ENCODE measurements at regions not wholly inside any gene's neighbourhood (a gene's known extent, or its start where the extent isn't known, plus 50 kb on each side); places are given as distances from the start of the nearest gene placed in this dataset.
A peak's percentile ranks its signal among the peaks of the same experiment; 100 is the strongest.

DNA sequence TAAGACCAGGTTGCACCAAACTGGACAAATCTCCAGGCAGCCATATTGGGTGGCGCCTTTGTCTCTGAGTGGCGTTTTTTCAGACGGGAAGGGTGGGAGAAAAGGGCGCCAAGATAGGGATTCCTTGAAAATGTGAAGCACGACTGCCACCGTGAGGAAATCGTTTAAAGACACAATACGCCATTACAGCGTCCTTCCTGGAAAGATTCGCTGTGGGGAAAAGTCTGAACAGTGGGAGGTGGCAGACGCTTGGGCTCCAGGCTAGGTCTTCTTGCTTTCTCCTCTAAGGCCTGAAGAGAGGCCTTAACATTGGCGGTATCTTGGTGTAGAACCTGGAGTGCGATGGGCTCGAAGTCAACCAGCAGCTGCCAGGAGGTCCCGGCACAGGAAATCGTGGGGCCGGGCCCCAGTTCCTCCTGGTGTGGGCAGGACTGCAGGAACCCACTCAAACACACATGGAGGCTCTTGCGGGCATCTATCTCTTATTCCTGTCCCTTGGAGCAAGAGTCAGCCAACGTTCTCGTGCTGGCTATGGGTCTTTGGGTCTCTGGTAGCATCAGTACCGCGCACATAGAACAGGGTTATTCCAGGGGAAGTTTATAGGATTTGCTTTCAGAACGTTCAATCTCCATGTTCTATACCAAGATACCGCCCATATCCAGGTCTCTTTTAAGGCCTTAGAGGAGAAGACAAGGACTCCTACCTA is 208.8 kb downstream of the OR13H1 start:
- intact Hi-C loops (cut with DNase I, micrococcal nuclease) = no loop called here
- no peaks in the 10 kb centered on the region for H3K4me1 ChIP-seq (ENCODE audit: insufficient read depth, low read length)
- H3K9me3 ChIP-seq (ENCODE audit: control insufficient read depth in 1 of 2, insufficient read depth in 1 of 2, low read length in 2 of 2) = no peaks in the 10 kb centered on the region
- H3K27me3 Mint-ChIP-seq = no peaks in the 10 kb centered on the region
- ChIA-PET POLR2A (no interaction called here), CTCF (interaction anchor here (0.9 to 1.6 kb wide), 6 partner anchors 11 to 60 kb away, joined by 3 to 14 read pairs (median 4); no protein-coding TSS in a partner anchor)
- no peak for ATAC-seq (ENCODE audit: poor library complexity)
- H3K36me3 Mint-ChIP-seq (ENCODE audit: low read depth) = no peaks in the 10 kb centered on the region
- H3K36me3 ChIP-seq (ENCODE audit: insufficient read depth, low read length) = no peaks in the 10 kb centered on the region
- H3K27ac ChIP-seq (ENCODE audit: low read depth in 1 of 2, low read length in 2 of 2) = no peak overlapping the region
- H3K9me3 Mint-ChIP-seq = no peaks in the 10 kb centered on the region
- H3K4me3 Mint-ChIP-seq = no peak overlapping the region
- DNase-seq = peak in 4 of 14 experiments; percentile 64 to 87 (median 69)
- no peak overlapping the region for H3K4me3 ChIP-seq (ENCODE audit: low read length)
- no peak for TF ChIP-seq CTCF (IDR thresholded peaks at IDR 0.05)
- H3K4me1 Mint-ChIP-seq (ENCODE audit: low read depth) = no peaks in the 10 kb centered on the region
- no peaks in the 10 kb centered on the region for H3K27me3 ChIP-seq (ENCODE audit: control insufficient read depth in 1 of 2, insufficient read depth in 2 of 2, low read length in 2 of 2)
- no peak overlapping the region for H3K27ac Mint-ChIP-seq

GRCh38 chrX:131762802-131763234 is 218.9 kb downstream of the OR13H1 start:
- H3K4me3 Mint-ChIP-seq = no peak overlapping the region
- H3K9me3 Mint-ChIP-seq = no peaks in the 10 kb centered on the region

DNA sequence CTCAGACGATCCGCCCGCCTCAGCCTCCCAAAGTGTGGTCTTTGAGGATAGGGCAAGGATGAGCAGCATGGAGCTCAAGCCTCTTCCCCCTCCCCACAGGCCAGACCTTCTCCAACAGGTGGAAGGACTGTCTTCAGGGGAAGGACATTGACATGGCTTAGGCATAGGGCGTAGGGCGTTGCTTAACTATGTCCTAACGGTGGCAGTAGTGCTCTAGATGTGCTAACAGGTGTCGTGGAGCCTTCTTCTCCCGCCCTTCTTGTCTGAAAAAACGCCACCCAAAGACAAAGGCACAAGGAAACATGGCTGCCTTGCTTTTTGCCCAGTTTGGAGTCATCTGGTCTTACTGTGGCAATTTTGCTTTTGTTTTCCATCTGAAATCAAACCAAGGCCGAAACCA is 219.8 kb downstream of the OR13H1 start:
- H3K27ac Mint-ChIP-seq = no peak overlapping the region
- ATAC-seq (ENCODE audit: poor library complexity) (no peak), DNase-seq (peak in 4 of 14 experiments; percentile 68 to 85 (median 74))
- Histone ChIP-seq H3K27ac (ENCODE audit: low read depth in 1 of 2, low read length in 2 of 2) (no peak overlapping the region), H3K4me1 (ENCODE audit: insufficient read depth, low read length) (no peaks in the 10 kb centered on the region), H3K9me3 (ENCODE audit: control insufficient read depth in 1 of 2, insufficient read depth in 1 of 2, low read length in 2 of 2) (no peaks in the 10 kb centered on the region), H3K4me3 (ENCODE audit: low read length) (no peak overlapping the region), H3K27me3 (ENCODE audit: control insufficient read depth in 1 of 2, insufficient read depth in 2 of 2, low read length in 2 of 2) (no peaks in the 10 kb centered on the region), H3K36me3 (ENCODE audit: insufficient read depth, low read length) (no peaks in the 10 kb centered on the region)
- peaks cover 5% of the 10 kb centered on the region for H3K36me3 Mint-ChIP-seq (ENCODE audit: low read depth)
- no peaks in the 10 kb centered on the region for H3K4me1 Mint-ChIP-seq (ENCODE audit: low read depth)
- POLR2A ChIA-PET = no interaction called here
- CTCF ChIA-PET = interaction anchor here (0.9 to 2.0 kb wide), 5 partner anchors 11 to 29 kb away, joined by 3 to 14 read pairs (median 6); no protein-coding TSS in a partner anchor
- TF ChIP-seq CTCF (IDR thresholded peaks at IDR 0.05) = no peak
- no peaks in the 10 kb centered on the region for H3K9me3 Mint-ChIP-seq
- intact Hi-C loops (cut with DNase I, micrococcal nuclease) = no loop called here
- no peak overlapping the region for H3K4me3 Mint-ChIP-seq
- no peaks in the 10 kb centered on the region for H3K27me3 Mint-ChIP-seq

More at GRCh38 chrX:131762802-131763234, 218.9 kb downstream of the OR13H1 start:
- Mint-ChIP-seq H3K27ac (no peak overlapping the region), H3K27me3 (no peaks in the 10 kb centered on the region), H3K36me3 (ENCODE audit: low read depth) (peaks cover 5% of the 10 kb centered on the region), H3K4me1 (ENCODE audit: low read depth) (no peaks in the 10 kb centered on the region)
- no peak overlapping the region for H3K27ac ChIP-seq (ENCODE audit: low read depth in 1 of 2, low read length in 2 of 2)
- no peaks in the 10 kb centered on the region for H3K27me3 ChIP-seq (ENCODE audit: control insufficient read depth in 1 of 2, insufficient read depth in 2 of 2, low read length in 2 of 2)
- no peaks in the 10 kb centered on the region for H3K4me1 ChIP-seq (ENCODE audit: insufficient read depth, low read length)
- ChIA-PET POLR2A (no interaction called here), CTCF (interaction anchor here (0.7 to 2.0 kb wide), 7 partner anchors 10 to 30 kb away, joined by 3 to 14 read pairs (median 6); no protein-coding TSS in a partner anchor)
- ATAC-seq (ENCODE audit: poor library complexity) = no peak
- peak in 4 of 14 experiments; percentile 11 to 70 (median 38) for DNase-seq
- H3K4me3 ChIP-seq (ENCODE audit: low read length) = no peak overlapping the region
- no peak for TF ChIP-seq CTCF (IDR thresholded peaks at IDR 0.05)
- H3K36me3 ChIP-seq (ENCODE audit: insufficient read depth, low read length) = no peaks in the 10 kb centered on the region
- intact Hi-C loops (cut with DNase I, micrococcal nuclease) = no loop called here
- H3K9me3 ChIP-seq (ENCODE audit: control insufficient read depth in 1 of 2, insufficient read depth in 1 of 2, low read length in 2 of 2) = no peaks in the 10 kb centered on the region

Data from CD4-positive, alpha-beta T cell (primary cell).